NCI-H2227 (cell line): ENCODE measurements at regions not wholly inside any gene's neighbourhood (a gene's known extent, or its start where the extent isn't known, plus 50 kb on each side); places are given as distances from the start of the nearest gene placed in this dataset.
A peak's percentile ranks its signal among the peaks of the same experiment; 100 is the strongest.

Source experiments
- DNase-seq: peaks from one replicate; lab custom pipeline; 2025; ENCODE audit not compliant: unreplicated experiment; lab: John Stamatoyannopoulos, UW

DNA sequence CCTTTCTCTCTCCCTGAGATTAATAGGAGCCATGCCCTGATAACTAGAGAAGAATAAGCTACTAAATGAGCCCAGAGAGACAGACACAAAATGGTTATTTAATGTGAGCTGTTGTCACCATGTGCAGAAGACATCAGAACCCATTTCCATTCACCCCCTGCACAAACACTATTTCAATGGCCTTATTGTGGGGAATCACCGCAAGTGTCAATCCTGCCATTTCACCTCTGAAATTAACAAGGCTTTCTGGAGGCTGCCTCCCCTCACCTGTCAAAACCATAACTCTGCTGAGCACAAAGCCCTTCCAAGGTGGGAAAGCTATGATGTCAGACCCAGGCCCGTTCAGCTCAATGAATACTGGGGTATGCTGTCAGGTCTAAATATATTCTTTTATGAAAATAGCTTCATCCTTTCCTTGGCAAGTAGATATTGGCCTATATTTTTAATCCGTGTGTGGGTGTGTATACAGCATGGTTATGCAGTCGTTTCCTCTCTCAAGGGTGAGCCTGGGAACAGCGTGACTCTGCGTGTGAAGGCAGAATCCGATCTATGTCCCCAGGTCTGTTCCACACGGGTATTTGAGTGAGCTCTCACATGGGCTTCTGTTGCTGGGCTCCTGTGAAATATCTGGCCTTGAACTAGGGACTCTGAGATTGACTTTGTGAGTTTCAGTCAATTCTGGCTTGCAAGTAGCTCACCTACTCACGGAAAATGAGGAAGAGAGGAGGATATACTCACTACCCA, 266.3 kb downstream of the FBXW7 start:
- no peak for DNase-seq

DNA sequence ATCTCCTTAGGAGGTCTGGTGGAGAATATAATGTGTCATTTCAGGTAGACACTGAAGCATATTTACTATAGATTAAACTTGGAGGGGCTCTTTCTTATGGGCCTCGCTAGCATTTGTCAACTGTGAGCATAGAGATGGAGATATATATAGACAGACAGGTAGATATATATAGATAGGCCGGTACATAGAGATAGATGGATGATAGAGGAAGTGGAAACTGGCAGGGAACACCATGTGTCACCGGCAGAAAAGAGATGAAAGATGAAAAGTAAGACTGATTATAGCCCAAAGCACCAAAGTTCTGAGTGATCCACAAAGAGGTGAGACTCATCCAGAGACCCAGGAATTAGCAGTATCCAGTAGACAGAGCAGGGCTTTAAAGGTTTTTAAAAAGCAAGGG, 268.1 kb downstream of the FBXW7 start:
- no peak for DNase-seq

DNA sequence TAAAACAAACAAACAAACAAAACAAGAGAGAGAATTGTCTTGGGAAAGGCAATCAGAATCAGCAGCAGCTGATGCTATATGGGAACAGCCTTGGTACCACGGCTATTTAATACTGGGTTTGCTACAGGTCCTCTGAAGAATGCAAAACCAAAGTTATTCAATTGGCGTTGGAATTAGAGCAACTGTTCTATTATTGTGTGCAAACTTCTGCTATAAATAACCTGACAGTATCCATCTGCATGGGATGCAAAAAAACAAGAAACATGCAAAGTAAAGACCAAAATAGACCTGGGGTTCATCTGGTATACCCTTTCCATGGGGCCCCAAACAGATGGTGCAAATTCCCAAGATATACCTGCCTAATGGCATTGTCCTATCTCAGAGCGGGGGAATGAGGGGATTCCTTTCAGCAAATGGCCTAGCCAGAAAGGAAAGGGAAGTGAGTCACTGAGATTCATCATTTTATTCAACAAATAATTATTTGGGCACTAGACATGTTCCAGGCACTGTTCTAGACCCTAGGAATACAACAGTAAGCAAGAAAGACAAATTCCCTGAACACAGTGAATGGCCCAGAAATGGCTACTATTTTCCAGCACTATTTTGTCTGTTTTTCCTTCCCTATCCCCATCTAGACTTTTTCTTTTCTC, 268.9 kb downstream of the FBXW7 start:
- no peak for DNase-seq

DNA sequence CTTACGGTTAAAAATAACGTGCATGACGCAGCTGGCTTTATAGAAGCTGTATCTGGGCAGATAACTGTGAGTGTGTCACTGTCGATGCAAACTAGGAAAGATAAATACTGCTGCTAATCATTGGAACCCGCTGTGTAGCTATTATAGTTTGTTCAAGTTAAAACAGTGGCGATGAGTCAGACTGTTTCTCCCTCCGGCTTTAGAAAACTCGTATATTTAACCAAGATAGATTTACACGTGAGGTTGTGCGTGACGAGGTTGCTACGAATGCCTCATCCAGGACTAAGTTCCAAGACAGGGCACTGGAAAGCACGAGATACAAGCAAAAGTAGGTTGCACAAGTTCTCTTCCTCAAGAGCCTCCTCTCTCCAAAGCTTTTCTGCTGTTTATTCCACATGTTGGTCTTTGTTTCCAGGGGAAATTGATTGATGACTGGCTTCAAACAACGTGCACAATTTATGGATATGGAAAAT, 270.7 kb downstream of the FBXW7 start:
- DNase-seq, result no peak

DNA sequence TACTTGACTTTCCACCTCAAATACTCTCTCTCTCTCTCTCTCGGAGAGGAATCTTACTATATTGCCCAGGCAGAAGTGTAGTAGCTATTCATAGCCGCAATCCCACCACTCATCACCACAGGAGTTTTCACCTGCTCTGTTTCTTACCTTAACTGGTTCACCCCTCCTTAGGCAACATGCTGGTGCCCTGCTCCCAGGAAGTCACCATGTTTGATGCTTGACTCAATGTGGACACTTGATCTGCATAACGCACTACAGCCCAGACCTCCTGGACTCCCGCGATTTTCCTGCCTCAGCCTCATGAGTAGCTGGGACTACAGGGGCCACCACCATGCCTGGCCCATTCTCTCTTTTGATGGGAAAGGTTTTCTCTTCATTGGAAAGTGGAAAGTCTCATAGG, 271.8 kb downstream of the FBXW7 start:
- DNase-seq, result no peak

DNA sequence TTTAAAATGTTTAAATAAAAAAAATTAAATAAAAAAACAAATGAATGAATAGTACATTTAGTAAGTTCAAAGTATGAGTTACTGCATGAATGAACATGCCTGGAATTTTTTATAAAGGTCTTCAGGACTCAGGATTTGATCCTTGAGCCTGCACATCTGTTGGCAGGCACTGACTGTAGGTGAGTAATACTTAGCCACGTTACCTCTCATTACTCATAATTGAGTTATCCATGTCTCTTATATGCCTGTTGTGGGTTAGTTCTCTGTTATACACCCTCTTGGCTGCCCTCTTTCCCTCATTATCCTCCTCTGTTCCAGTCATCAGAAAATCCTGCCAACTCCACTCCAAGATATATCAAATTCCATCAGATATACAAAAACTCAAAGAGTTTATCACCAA, 276.0 kb downstream of the FBXW7 start:
- DNase-seq, result no peak

DNA sequence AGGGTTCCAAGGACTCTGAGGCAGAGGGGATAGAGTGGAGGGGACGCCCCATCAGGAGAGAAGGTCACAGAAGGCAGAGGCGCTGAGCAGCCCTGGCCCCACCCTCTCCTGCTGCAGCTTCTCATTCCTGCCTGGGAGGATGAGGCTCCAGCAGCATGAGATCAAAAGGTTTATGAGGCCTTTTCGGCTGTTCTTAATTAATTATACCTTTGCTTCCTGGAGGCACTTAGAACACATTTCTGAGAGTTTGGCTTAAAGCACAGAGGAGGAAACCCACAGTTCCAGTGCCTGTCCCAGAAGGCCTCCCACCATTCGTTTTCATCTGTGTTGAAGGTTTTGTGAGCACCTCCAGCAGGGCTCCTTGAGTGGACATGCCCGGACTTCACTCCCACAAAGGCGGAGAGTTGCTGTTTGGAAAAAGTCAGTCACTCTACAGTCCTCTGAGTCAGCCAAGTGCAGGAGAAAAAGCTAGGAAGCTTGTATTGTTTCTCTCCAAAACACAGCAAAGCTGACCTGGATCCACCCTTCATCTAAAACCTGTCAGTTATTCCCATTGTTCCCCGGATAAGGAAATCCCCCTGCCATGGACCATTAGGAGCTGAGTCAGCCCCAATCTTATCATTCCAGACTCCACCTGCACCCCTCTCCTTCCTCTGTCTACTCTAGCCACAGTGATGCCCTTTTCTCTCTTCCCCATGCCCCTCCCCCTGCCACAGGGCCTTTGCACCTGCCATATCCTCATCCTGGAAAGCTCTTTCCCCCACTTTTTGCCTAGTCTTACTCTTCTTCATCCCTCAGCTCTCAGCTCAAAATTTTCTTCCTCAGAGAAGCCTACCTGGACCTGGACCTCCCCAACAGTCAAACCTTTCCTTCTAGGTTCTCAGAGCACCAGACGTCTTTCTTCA, 276.8 kb downstream of the FBXW7 start:
- peak; percentile 62 for DNase-seq

DNA sequence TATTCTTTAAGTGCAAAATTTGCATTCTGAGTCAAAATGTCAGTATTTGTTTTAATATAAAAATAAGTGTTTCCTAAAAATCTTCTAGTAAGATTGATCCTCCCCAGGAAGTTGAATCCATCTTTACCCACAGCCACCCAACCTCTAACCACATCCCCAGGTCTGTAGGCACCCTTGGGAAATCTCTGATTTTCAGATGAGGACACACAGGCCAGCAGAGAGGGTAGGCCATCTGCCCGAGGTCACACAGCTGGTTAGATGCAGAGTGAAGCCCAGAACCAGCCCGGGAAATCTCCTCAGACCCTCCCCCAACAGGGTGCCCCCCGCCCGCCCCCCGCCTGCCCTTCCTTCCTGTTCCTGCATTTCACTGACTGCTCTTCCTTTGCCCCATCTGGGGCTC, 277.5 kb downstream of the FBXW7 start:
- DNase-seq, result no peak

DNA sequence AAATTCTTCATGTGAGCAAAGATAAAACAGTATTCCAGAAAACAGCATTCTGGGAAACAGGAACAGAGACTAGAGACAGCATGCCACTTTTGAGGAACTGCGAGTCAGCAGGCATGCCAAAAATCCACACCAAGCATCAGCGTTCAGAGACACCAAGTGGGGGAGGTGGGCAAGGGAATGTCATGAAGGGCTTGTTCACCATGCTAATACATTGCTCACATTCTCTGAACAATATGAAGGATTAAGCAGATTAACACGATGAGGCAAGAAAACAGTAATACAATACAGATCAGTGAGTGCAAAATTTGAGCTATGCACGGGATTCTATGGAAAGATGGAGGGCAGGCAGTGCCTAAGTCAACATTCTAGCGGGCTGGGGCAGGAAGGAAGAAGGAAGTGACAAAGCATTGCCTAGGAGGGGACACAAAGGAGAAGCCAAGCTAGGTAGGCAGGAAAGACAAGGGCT, 278.3 kb downstream of the FBXW7 start:
- DNase-seq, result no peak

DNA sequence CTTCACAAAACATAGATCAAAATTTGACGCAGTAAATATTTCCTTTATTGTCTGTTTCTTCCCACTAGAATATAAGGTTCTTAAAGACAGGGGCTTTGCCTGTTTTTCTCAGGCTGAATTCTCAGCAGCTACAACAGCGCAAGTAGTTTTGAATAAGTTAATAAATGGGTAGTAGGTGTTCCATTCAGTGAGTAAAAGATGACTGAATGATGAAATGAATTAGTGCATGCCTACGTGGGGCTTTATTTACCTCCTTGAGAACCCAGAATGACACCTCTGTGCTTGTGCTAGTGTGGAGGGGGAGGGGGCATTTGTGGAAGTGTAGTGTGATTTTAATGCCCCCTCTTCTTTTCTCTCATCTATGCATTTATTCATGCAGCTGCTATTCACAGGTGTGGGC, 278.9 kb downstream of the FBXW7 start:
- no peak for DNase-seq

DNA sequence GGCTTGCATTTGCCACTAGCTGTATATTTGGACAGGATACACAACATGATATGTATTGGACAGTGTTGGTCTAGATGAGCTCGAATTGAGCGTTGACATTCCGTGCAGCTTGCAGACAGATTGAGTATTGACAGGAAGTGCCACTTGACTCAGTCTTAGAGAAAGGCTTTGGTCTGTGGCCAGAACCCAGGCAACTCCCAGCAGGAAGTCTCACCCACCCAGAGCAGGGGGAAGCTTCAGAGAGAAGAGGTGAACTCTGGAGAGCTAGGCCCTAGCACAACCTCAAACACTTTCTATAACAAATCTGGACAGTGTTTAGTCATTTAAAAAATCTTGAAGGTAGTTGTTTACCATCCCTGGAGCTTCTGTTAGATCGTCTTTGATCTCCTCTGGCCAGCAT, 280.5 kb downstream of the FBXW7 start:
- no peak for DNase-seq

DNA sequence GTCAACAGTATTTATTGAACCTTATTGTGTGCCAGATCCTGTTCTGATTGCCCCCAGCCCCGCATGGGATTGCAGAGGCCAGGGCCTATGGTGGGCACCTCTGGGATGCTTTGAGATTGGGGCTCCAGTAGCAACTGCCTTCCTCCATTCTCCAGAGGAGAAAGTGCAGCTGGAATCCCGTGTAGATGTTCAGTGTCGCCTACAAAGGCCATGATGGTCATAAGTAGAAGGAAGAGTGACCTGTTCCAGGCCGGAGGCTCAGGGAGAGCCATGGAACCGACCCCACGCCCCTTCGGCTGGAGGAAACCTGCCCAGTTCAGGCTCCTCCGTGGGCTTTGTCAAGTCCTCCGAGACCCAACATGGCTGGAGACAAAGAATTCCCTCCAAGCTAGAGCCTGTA, 287.5 kb downstream of the FBXW7 start:
- DNase-seq, result no peak

DNA sequence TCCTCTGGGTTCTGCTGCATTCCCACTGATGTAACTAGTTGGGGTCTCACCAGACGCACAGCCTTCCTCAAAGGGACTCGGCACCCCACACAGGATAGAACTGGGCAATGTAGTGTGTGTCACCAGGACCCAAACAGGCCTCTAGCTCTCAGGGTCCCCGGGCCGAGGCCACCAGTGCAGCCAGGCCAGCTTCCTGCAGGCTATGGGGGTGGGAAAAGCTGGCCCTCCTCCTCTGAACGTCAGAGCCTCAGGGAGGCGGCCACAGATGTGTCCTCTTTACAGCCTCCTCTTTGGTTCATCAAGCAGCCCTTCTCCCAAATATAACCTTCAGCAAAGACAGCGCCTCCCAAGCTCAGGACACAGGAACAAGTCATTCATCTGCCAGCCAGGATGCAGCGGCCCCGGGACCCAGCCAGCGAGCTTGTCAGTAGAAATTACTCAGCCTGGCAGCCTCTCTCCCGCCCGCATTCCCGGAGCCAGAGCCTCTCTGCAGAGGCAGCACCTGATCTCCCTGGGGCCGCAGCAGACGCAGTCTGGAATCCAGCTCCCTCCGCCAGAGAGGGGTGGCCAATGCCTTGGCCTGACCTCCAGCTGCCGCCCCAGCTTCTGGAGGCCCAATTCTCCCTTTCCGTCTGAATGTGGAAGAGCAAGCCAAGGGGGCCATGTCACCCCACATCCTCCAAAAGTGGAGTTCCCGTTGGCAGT, 288.5 kb downstream of the FBXW7 start:
- no peak for DNase-seq

DNA sequence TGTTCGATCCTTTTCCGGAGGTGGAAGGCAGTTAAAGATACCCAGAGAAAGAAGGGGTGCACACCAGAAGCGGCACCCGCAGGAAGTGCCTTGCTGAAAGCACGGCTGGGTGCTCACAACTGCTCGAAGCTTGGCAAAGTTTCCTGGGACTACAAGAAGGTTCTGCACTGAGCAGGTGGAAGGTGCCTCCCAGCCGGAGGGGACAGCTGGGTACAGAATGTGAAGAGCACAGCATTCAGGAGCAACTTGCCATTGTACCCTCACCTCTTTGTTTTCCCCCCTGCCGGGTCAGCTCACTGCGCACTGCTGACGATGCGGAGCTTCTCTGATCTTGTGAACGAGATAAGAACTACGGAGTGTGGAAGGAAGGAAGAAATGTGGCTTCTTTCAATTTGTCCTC, 289.2 kb downstream of the FBXW7 start:
- DNase-seq, result no peak

DNA sequence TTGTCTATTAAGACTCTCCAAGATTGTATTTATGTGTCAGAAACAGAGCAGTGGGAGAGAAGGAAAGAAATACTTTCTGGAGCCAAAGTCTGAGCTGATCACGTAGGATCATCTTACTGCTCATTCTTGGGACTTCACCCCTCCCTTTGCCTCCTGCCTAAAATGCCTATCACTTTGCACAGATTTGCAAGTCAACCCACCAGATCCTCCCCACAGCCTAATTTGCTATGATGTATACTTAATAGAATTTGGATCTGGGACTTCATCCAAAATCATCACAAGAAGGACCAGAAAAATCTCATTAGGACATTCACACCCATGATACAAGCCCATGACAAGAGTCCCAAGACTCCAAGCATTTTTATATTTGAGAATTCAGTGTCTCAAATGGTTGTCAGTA, 290.2 kb downstream of the FBXW7 start:
- DNase-seq, result no peak

DNA sequence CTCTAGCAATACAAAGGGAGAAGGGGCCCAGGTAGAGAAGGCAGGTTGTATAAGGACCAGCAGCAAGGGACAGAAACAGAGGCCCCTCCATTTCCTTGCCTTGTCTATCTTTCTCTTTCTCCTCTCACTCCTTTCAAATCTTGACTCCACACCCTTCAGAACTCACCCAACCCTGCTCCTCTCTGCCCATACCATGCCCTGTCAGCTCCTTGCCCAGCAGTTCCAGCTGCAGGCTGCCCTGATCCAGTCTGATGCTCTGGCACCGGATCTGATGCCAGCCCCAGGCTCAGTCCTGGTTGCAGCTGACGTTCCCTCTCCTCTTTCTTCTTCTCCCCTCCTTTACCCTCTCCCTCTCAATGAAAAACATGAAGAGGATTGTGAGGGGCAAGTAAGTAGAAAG, 291.2 kb downstream of the FBXW7 start:
- DNase-seq, result no peak

DNA sequence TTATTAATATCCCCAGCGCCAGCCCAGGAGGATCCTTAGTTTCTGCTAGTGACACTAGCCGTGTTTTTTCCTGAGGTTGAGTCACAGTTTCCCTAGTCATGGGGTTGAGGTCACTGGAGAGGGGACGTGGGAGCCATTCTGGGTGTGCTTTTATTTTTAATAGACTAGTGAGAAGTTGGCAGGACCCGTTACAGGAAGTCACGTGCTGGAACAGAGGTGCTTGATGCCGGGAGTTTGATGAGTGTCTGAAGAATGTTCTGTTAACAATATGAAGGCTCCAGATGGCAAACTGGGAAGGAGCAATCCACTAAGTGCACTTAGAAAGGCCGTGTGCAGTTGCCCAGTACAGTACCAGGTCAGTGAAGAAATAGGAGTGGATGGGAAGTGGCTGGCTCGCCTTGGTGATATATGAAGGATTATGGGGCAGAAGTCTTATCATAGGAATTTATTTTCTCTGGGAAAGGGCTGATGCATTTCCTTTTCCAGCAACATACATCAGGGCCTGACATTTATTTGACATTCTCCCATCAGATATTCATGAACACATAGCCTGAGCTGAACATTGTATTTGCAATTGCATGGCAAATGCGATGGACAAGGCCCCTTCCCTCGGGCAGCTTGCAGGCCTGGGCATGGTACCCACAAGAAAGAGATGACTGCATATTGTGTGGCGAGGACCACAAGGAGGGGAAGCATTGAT, 291.8 kb downstream of the FBXW7 start:
- no peak for DNase-seq

DNA sequence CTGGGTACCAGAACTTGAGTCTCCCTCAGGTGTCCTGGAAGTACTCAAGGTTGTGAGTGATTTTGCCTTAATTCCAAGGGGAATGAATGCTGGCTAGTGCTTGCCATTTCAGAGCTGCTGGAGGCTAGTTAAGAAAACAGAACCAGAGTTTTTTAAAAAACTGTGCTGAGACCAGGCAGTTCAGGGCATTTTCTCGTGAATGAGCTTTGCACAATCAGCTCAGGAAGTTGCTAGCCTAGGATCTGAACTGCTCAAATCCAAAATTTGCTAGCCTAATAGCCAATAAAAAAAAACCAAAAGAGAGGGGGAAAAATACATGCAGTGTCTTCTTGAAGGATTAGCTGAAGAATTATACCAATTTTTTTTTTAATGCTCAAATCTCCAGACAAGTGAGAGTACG, 292.7 kb downstream of the FBXW7 start:
- DNase-seq, result no peak

DNA sequence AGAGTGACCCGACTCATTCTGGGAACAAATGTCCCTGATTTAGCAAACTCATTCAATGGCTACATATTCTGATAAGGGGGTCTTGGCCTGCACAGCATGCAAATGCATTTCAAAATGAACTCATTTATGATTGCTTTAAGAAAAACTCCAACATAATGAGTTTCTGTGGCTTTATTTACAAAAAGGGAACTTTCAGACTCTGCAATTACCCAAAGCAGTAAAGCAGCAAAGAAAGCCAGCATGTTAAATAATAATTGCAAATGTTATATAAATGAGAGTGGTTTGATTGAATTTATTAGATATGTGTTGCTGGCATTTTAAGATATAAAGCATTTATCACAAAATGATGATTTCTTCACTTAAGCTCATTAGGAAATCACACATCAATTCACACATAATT, 295.7 kb downstream of the FBXW7 start:
- DNase-seq, result no peak

DNA sequence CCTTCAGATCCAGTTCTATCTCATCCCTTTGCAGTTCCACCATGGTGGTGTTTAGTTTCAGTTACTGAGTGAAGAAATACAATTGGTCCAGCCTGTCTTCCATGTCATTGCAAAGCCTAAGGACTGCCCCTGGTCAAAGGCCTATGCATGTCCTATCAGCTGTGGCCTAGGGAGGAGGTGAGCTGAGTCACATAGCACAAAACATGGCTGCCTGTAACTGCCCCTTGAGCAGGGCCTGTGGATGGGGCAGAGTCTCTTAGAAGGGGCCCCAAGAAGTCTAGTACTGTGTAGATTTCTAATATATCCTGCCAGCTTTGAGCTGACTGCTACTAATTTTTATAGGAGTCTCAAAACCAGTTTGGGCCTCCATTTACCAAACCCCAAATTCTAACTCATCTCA, 296.7 kb downstream of the FBXW7 start:
- no peak for DNase-seq
